KMS-11 (cell line): ENCODE measurements at regions not wholly inside any gene's neighbourhood (a gene's known extent, or its start where the extent isn't known, plus 50 kb on each side); places are given as distances from the start of the nearest gene placed in this dataset.

Experiments used
- H2AFZ ChIP-seq: fragments of 200-600 bp; sonication (generic); 2 replicates; pipeline ENCODE4 v1.6.1; 2016; ENCODE audit warnings: antibody characterized with exemption, mixed run types, low read depth
- H3K27ac ChIP-seq: fragments of 200-600 bp; sonication (generic); 2 replicates; pipeline ENCODE4 v1.6.1; 2016; ENCODE audit warnings: mild to moderate bottlenecking, mixed run types
- H3K27me3 ChIP-seq: fragments of 200-600 bp; sonication (generic); 2 replicates; pipeline ENCODE4 v1.6.1; 2017; ENCODE audit warnings: mild to moderate bottlenecking, low read depth, mixed run types, moderate library complexity; ENCODE audit not compliant: insufficient read depth
- H3K36me3 ChIP-seq: fragments of 200-600 bp; sonication (generic); 2 replicates; pipeline ENCODE4 v1.6.1; 2017; ENCODE audit warnings: mild to moderate bottlenecking, mixed run types; ENCODE audit not compliant: insufficient read depth
- H3K4me1 ChIP-seq: fragments of 200-600 bp; sonication (generic); 2 replicates; pipeline ENCODE4 v1.6.1; 2016; ENCODE audit warnings: mild to moderate bottlenecking, low read depth, mixed run types; ENCODE audit not compliant: poor library complexity, severe bottlenecking
- H3K4me2 ChIP-seq: fragments of 200-600 bp; sonication (generic); 2 replicates; pipeline ENCODE4 v1.7.0; 2016; ENCODE audit warnings: mild to moderate bottlenecking, mixed run types
- H3K4me3 ChIP-seq: fragments of 200-600 bp; sonication (generic); IDR thresholded peaks from 2 replicates; pipeline ENCODE4 v1.6.1; 2017; ENCODE audit warnings: low read depth, low read length, mixed read lengths; ENCODE audit not compliant: insufficient read depth
- H3K79me2 ChIP-seq: fragments of 200-600 bp; sonication (generic); 2 replicates; pipeline ENCODE4 v1.6.1; 2016; ENCODE audit warnings: low read depth, mixed run types; ENCODE audit not compliant: insufficient read depth
- H3K9ac ChIP-seq: fragments of 200-600 bp; sonication (generic); 2 replicates; pipeline ENCODE4 v1.6.1; 2016; ENCODE audit warnings: mild to moderate bottlenecking, mixed run types
- H4K20me1 ChIP-seq: fragments of 200-600 bp; sonication (generic); 2 replicates; pipeline ENCODE4 v1.6.1; 2016; ENCODE audit warnings: mild to moderate bottlenecking, mixed run types; ENCODE audit not compliant: insufficient read depth
- TF ChIP-seq, protein P1 (sequence below): fragments of 200-600 bp; sonication (generic); conservative IDR thresholded peaks from 2 replicates; pipeline ENCODE4 v1.6.1; 2017; ENCODE audit warnings: low read depth, mild to moderate bottlenecking, antibody characterized with exemption, low read length, moderate library complexity, mixed read lengths

DNA sequence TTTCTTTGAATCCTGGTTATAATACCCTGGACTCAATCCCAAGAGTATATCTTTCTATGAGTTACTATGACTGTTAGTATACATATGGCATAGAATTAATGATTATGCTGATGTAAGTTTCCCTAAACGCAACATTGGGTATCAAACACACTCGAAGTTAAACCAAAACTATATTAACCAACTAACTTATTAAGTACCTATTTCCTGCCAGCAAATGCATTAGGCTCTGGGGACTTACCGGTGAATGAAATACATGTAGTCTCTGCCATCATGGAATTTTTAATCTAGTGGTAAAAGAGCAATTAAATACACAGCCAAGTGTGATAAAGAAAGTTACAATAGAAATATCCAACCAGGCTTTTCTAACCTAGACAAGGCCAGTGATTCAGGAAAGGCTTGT lies 193.6 kb upstream of the ADGRL2 start:
- Histone ChIP-seq H2AFZ (no peak overlapping the region), H3K79me2 (no peaks in the 10 kb centered on the region), H3K36me3 (no peaks in the 10 kb centered on the region), H3K9ac (no peak overlapping the region), H3K4me1 (no peaks in the 10 kb centered on the region), H3K4me2 (no peak overlapping the region), H3K4me3 (no peak overlapping the region), H3K27me3 (no peaks in the 10 kb centered on the region), H4K20me1 (no peaks in the 10 kb centered on the region), H3K27ac (no peak overlapping the region)
- TF ChIP-seq, protein P1, sequence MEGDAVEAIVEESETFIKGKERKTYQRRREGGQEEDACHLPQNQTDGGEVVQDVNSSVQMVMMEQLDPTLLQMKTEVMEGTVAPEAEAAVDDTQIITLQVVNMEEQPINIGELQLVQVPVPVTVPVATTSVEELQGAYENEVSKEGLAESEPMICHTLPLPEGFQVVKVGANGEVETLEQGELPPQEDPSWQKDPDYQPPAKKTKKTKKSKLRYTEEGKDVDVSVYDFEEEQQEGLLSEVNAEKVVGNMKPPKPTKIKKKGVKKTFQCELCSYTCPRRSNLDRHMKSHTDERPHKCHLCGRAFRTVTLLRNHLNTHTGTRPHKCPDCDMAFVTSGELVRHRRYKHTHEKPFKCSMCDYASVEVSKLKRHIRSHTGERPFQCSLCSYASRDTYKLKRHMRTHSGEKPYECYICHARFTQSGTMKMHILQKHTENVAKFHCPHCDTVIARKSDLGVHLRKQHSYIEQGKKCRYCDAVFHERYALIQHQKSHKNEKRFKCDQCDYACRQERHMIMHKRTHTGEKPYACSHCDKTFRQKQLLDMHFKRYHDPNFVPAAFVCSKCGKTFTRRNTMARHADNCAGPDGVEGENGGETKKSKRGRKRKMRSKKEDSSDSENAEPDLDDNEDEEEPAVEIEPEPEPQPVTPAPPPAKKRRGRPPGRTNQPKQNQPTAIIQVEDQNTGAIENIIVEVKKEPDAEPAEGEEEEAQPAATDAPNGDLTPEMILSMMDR, result no peak

DNA sequence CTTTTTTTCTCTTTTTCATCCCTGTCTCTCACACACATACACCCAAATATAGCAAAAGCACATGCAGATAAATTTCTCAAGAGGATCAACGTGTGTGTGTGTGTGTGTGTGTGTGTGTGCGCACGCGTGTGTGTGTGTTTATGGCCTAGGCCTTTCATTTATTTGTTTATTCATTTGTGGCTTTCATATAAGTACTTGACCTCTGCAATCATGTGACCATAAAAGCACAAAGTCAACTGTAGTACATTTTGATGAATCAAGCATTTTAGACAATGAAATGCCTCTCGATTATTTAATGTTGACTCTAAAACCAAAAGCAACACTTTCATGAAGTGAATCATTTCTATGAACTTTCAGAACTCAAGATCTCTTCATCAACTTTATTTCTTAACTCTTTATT lies 194.1 kb upstream of the ADGRL2 start:
- TF ChIP-seq, protein P1, result no peak

DNA sequence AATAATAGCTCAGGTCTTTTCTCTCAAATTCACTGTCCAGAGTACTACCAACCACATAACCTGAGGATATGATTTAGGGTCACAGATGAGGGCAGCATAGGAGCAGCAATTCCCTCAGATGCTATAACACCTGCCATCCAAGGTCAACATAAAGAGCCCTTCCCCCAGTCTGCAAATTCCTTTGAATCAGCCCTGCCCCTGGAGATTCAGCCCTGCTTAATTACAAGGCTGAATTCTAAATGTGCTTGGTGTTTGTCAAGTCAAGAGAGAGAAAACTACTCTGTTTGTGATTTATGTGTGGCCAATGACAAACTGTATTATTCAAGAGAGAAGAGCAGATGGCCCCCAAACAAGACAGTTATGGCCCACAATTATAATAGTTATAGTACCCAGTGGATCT lies 195.7 kb upstream of the ADGRL2 start:
- no peaks in the 10 kb centered on the region for H3K27me3 ChIP-seq
- H3K27ac ChIP-seq, result no peak overlapping the region
- H3K4me2 ChIP-seq, result no peak overlapping the region
- H3K79me2 ChIP-seq, result no peaks in the 10 kb centered on the region
- TF ChIP-seq, protein P1, result no peak
- no peaks in the 10 kb centered on the region for H3K4me1 ChIP-seq
- H3K9ac ChIP-seq, result no peak overlapping the region
- H4K20me1 ChIP-seq, result no peaks in the 10 kb centered on the region
- H3K4me3 ChIP-seq, result no peak overlapping the region
- H3K36me3 ChIP-seq, result no peaks in the 10 kb centered on the region
- no peak overlapping the region for H2AFZ ChIP-seq

More for the DNA sequence above, 194.1 kb upstream of the ADGRL2 start:
- H3K27me3 ChIP-seq, result no peaks in the 10 kb centered on the region
- no peak overlapping the region for H3K4me3 ChIP-seq
- H3K36me3 ChIP-seq, result no peaks in the 10 kb centered on the region
- H3K79me2 ChIP-seq, result no peaks in the 10 kb centered on the region
- H3K9ac ChIP-seq, result no peak overlapping the region
- no peak overlapping the region for H3K4me2 ChIP-seq
- H2AFZ ChIP-seq, result no peak overlapping the region
- H4K20me1 ChIP-seq, result no peaks in the 10 kb centered on the region
- no peak overlapping the region for H3K27ac ChIP-seq
- no peaks in the 10 kb centered on the region for H3K4me1 ChIP-seq

DNA sequence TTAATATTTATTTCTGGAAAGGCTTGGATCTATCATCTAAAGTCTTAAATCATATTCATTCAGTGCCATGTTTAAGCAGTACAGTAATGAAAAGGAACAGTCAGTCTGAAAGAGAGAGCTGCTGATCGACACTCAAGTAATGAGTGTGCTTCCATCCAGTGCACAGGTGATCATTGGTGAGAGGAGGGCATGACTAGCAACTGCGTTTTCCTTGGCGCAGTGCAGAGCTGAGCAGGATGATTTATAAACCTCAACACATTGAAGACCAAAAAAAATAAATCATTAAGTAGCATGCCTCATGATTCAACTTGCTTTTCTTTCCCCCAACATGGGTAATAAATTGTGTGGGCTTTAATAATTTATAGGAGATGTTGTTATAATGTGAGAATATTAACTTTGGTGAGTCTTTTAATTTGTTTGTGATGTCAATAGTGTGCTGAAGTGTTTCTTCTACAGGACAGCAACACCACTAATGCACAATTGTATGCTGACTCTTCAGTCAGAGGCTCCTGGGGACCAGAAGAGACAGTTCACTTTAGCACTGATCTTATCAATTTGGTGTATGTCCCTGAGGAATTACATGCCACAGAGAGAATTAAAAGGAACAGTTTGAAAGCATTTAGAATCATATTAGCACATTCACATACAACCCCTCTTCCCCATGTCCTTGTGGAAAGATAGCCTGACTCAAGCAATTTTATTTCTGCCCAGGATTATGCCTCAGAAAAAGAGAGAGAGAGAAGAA lies 199.7 kb upstream of the ADGRL2 start:
- Histone ChIP-seq H3K9ac (no peak overlapping the region), H3K27ac (no peak overlapping the region), H3K4me1 (no peaks in the 10 kb centered on the region), H3K4me3 (no peak overlapping the region), H4K20me1 (no peaks in the 10 kb centered on the region), H3K4me2 (no peak overlapping the region), H3K79me2 (no peaks in the 10 kb centered on the region), H3K36me3 (no peaks in the 10 kb centered on the region), H2AFZ (no peak overlapping the region), H3K27me3 (no peaks in the 10 kb centered on the region)
- TF ChIP-seq, protein P1, result no peak
